HCT116 (cell line): ENCODE measurements at regions not wholly inside any gene's neighbourhood (a gene's known extent, or its start where the extent isn't known, plus 50 kb on each side); places are given as distances from the start of the nearest gene placed in this dataset.

Source experiments
- ATAC-seq: fragments of 200-7000 bp; cut with Tn5 transposase; 2 replicates; pipeline ENCODE4 v1.9.1; 2020; ENCODE audit warnings: mild to moderate bottlenecking, moderate library complexity
- BruUV-seq: library from RNA; stranded (reverse); fragments of 400-500 nt; replicated peaks from 2 replicates; lab custom pipeline; 2021; lab: Mats Ljungman, UMichigan
- CTCF ChIA-PET: fragments of 300-600 bp; sonication (Branson Sonifier 250); formaldehyde crosslinking; loops from one replicate; lab custom pipeline; 2021; ENCODE audit warnings: antibody characterized with exemption; lab: Charles Lee
- POLR2A ChIA-PET: fragments of 300-600, 350-600 bp; sonication (Branson Sonifier 250); formaldehyde crosslinking; loops from one replicate; lab custom pipeline; 2021; ENCODE audit warnings: antibody characterized with exemption; lab: Charles Lee
- RAD21 ChIA-PET, 2 experiments: fragments of 300-600 bp; sonication (Branson Sonifier 250); formaldehyde crosslinking; loops; one replicate each; lab custom pipeline; 2023; ENCODE audit warnings: low total read pairs in 2 of 2; ENCODE audit not compliant: uncharacterized antibody in 2 of 2, unreplicated experiment in 2 of 2, low non-redundant PET in 1 of 2; lab: Charles Lee
- DNase-seq: peaks from one replicate; pipeline ENCODE4 v3.0.0-alpha.2; 2010; ENCODE audit warnings: low read depth, low spot score
- H2AFZ ChIP-seq: fragments of 200-600 bp; shearing (Covaris generic), sonication (generic); 2 replicates; pipeline ENCODE4 v1.6.1; 2017; ENCODE audit warnings: low read depth, mixed run types, mixed read lengths, antibody characterized with exemption, low read length; ENCODE audit not compliant: poor library complexity, severe bottlenecking
- H3K27ac ChIP-seq: 2 replicates; pipeline ENCODE4 v1.5.1; 2012; ENCODE audit warnings: low read depth, low read length
- H3K27me3 ChIP-seq: fragments of 200-600 bp; sonication (generic); 2 replicates; pipeline ENCODE4 v1.6.1; 2016; ENCODE audit warnings: mixed run types, low read length, mixed read lengths; ENCODE audit not compliant: insufficient read depth
- H3K36me3 ChIP-seq, 2 experiments: fragments of 200-500 bp in 1 of 2; fragments of 200-600 bp in 1 of 2; sonication (Bioruptor generic) in 1 of 2; sonication (generic) in 1 of 2; 2 replicates each; pipeline versions ENCODE4 v1.5.1 to v1.6.1; 2014 to 2016; ENCODE audit warnings: low read length in 2 of 2, inconsistent platforms in 1 of 2, mixed read lengths in 1 of 2, mixed run types in 1 of 2; ENCODE audit not compliant: insufficient read depth in 2 of 2, control insufficient read depth in 1 of 2
- H3K4me1 ChIP-seq, 2 experiments: fragments of 200-600 bp in 1 of 2; sonication (generic) in 1 of 2; 2 replicates each; pipeline versions ENCODE4 v1.5.1 to v1.6.1; 2012 to 2017; ENCODE audit warnings: low read length in 2 of 2, inconsistent platforms in 1 of 2, mild to moderate bottlenecking in 1 of 2, mixed read lengths in 1 of 2, mixed run types in 1 of 2, moderate library complexity in 1 of 2; ENCODE audit not compliant: insufficient read depth in 2 of 2, control insufficient read depth in 1 of 2
- H3K4me2 ChIP-seq: fragments of 200-600 bp; sonication (generic); 2 replicates; pipeline ENCODE4 v1.6.1; 2017; ENCODE audit warnings: mixed run types, low read length, mixed read lengths
- H3K4me3 ChIP-seq, 2 experiments: fragments of 200-600 bp in 1 of 2; sonication (generic) in 1 of 2; replicated peaks in 1 of 2; 2 replicates each; pipeline ENCODE4 v1.5.1; 2011 to 2016; ENCODE audit warnings: low read length in 2 of 2, control low read depth in 1 of 2, low read depth in 1 of 2, mild to moderate bottlenecking in 1 of 2, mixed read lengths in 1 of 2, mixed run types in 1 of 2
- H3K79me2 ChIP-seq: fragments of 200-600 bp; sonication (generic); 2 replicates; pipeline ENCODE4 v1.6.1; 2017; ENCODE audit warnings: mild to moderate bottlenecking, mixed run types, low read length, moderate library complexity, mixed read lengths; ENCODE audit not compliant: insufficient read depth
- H3K9ac ChIP-seq: fragments of 200-600 bp; sonication (generic); 2 replicates; pipeline ENCODE4 v1.6.1; 2016; ENCODE audit warnings: low read length, mixed read lengths
- H3K9me2 ChIP-seq: fragments of 200-600 bp; sonication (generic), shearing (Covaris generic); 2 replicates; pipeline ENCODE4 v1.6.1; 2017; ENCODE audit warnings: mixed run types, mild to moderate bottlenecking, moderate library complexity; ENCODE audit not compliant: insufficient read depth
- H3K9me3 ChIP-seq, 2 experiments: fragments of 200-500 bp in 1 of 2; fragments of 200-600 bp in 1 of 2; sonication (Bioruptor generic) in 1 of 2; sonication (generic) in 1 of 2; 2 replicates each; pipeline ENCODE4 v1.6.1; 2014 to 2017; ENCODE audit warnings: low read length in 2 of 2, mixed read lengths in 2 of 2, inconsistent platforms in 1 of 2, low read depth in 1 of 2, mild to moderate bottlenecking in 1 of 2, mixed run types in 1 of 2, moderate library complexity in 1 of 2; ENCODE audit not compliant: control insufficient read depth in 1 of 2, insufficient read depth in 1 of 2
- H4K20me1 ChIP-seq: fragments of 200-600 bp; sonication (generic), shearing (Covaris generic); 2 replicates; pipeline ENCODE4 v1.6.1; 2017; ENCODE audit warnings: mixed run types, mild to moderate bottlenecking, moderate library complexity; ENCODE audit not compliant: insufficient read depth
- ELF1 ChIP-seq: IDR thresholded peaks from 2 replicates; pipeline ENCODE4 v1.6.1; 2012; ENCODE audit warnings: low read depth, borderline replicate concordance
- EZH2 ChIP-seq: fragments of 200-600 bp; sonication (generic); IDR thresholded peaks from 2 replicates; pipeline ENCODE4 v1.6.1; 2017; ENCODE audit warnings: antibody characterized with exemption, mixed run types
- FOSL1 ChIP-seq: IDR thresholded peaks from 2 replicates; pipeline ENCODE4 v1.6.1; 2012; ENCODE audit warnings: low read depth
- SP1 ChIP-seq: IDR thresholded peaks from 2 replicates; pipeline ENCODE4 v1.6.1; 2012; ENCODE audit warnings: low read depth
- intact Hi-C: fragments of 100-400 bp; cut with micrococcal nuclease; formaldehyde crosslinking; loops from 2 replicates; pipeline ENCODE4 v1.10.0; 2022

- no peak for ATAC-seq
- no peaks in the 10 kb centered on the region for H3K27me3 ChIP-seq
- BruUV-seq, result no TSS peak
- H3K9me3 ChIP-seq, result no peaks in the 10 kb centered on the region
- no peak overlapping the region for H2AFZ ChIP-seq
- no peak overlapping the region for H3K4me3 ChIP-seq
- ChIA-PET RAD21 (no interaction called here), POLR2A (no interaction called here), CTCF (no interaction called here)
- H3K27ac ChIP-seq, result no peak overlapping the region
- H3K4me2 ChIP-seq, result no peak overlapping the region
- H3K9me2 ChIP-seq, result no peaks in the 10 kb centered on the region
- H3K36me3 ChIP-seq, result no peaks in the 10 kb centered on the region
- H3K4me1 ChIP-seq, result no peaks in the 10 kb centered on the region
- no peak overlapping the region for H3K9ac ChIP-seq
- no peak for DNase-seq
- no peaks in the 10 kb centered on the region for H3K79me2 ChIP-seq
- intact Hi-C loops, result loop anchor here (10.0 kb wide), 1 partner anchor 1045 kb away; the partner anchor contains the start of gene OSGEPL1
- H4K20me1 ChIP-seq, result no peaks in the 10 kb centered on the region
- TF ChIP-seq SP1, result no peak
- no peak for TF ChIP-seq FOSL1
- TF ChIP-seq ELF1, result no peak
These were observed 70.6 kb upstream of the GLS start for GRCh38 chr2:190809876-190810525.

GRCh38 chr2:190810981-190811587, 69.5 kb upstream of the GLS start:
- intact Hi-C loops, result no loop called here
- no peak for DNase-seq
- Histone ChIP-seq H3K27ac (no peak overlapping the region), H3K9ac (no peak overlapping the region), H3K9me3 (no peaks in the 10 kb centered on the region), H3K4me2 (no peak overlapping the region), H2AFZ (no peak overlapping the region), H3K79me2 (no peaks in the 10 kb centered on the region), H3K27me3 (no peaks in the 10 kb centered on the region), H3K9me2 (no peaks in the 10 kb centered on the region), H3K36me3 (no peaks in the 10 kb centered on the region), H3K4me3 (no peak overlapping the region), H4K20me1 (no peaks in the 10 kb centered on the region), H3K4me1 (no peaks in the 10 kb centered on the region)
- no TSS peak for BruUV-seq
- POLR2A ChIA-PET, result no interaction called here
- no peak for TF ChIP-seq EZH2
- RAD21 ChIA-PET, result no interaction called here
- no peak for ATAC-seq
- CTCF ChIA-PET, result no interaction called here
